HUES64 (cell line): ENCODE measurements at regions not wholly inside any gene's neighbourhood (a gene's known extent, or its start where the extent isn't known, plus 50 kb on each side); places are given as distances from the start of the nearest gene placed in this dataset.

ENCODE experiments used
- H3K27ac ChIP-seq: 2 replicates; pipeline ENCODE4 v1.7.0; 2013; ENCODE audit warnings: low read depth, low read length, inconsistent platforms
- H3K27me3 ChIP-seq: 2 replicates; pipeline ENCODE4 v1.6.1; 2013; ENCODE audit warnings: mild to moderate bottlenecking, low read length; ENCODE audit not compliant: insufficient read depth
- H3K36me3 ChIP-seq: 2 replicates; pipeline ENCODE4 v1.6.1; 2013; ENCODE audit warnings: mild to moderate bottlenecking, low read length; ENCODE audit not compliant: insufficient read depth
- H3K4me1 ChIP-seq: 2 replicates; pipeline ENCODE4 v1.6.1; 2013; ENCODE audit warnings: mild to moderate bottlenecking, low read length, moderate library complexity; ENCODE audit not compliant: insufficient read depth
- H3K4me3 ChIP-seq: 2 replicates; pipeline ENCODE4 v1.5.1; 2013; ENCODE audit warnings: mild to moderate bottlenecking, low read length, moderate library complexity
- H3K9ac ChIP-seq: 2 replicates; pipeline ENCODE4 v1.6.1; 2013; ENCODE audit warnings: mild to moderate bottlenecking, low read depth, low read length
- H3K9me3 ChIP-seq: 2 replicates; pipeline ENCODE4 v1.6.1; 2013; ENCODE audit warnings: low read depth, low read length; ENCODE audit not compliant: insufficient read depth
- WGBS: fragments of 150-250, 120-280 bp; methylation state at CpG from one replicate; pipeline ENCODE4 v1.1.7; 2013; ENCODE audit warnings: missing lambda C conversion rate; 5-methylcytosine and 5-hydroxymethylcytosine counted together

DNA sequence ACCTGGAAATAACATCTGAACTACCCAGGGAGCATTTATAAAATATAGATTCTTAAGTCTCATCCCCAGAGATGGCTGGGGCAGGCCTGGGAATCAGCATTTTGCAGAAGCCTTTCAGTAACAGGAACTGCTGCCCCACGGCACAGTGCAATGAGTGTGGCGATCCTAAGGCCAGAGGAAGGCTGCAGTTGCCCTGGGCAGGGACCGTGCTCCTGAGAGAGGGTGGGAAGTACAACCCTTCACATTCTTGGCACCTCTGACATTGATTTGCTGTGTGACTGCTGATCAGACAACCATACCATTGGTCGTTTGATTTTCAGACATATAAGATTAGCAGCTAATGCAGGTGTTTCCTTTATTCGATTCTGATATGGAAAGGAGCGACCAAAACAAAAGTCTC is 233.6 kb downstream of the STIM2 start:
- WGBS = 92% methylated on average over 6 of the region's 6 CpGs
- Histone ChIP-seq H3K4me1 (peaks cover 42% of the 10 kb centered on the region), H3K27ac (no peak overlapping the region), H3K27me3 (no peaks in the 10 kb centered on the region), H3K9me3 (no peaks in the 10 kb centered on the region), H3K36me3 (no peaks in the 10 kb centered on the region), H3K9ac (no peak overlapping the region), H3K4me3 (no peak overlapping the region)

GRCh38 chr4:27094783-27095182 is 234.1 kb downstream of the STIM2 start:
- peaks cover 41% of the 10 kb centered on the region for H3K4me1 ChIP-seq
- H3K27ac ChIP-seq = no peak overlapping the region; the same call in 1 of the 2 replicates
- H3K27me3 ChIP-seq = no peaks in the 10 kb centered on the region
- no peaks in the 10 kb centered on the region for H3K9me3 ChIP-seq
- 78% methylated on average over 2 of the region's 2 CpGs for WGBS
- no peak overlapping the region for H3K4me3 ChIP-seq
- no peaks in the 10 kb centered on the region for H3K36me3 ChIP-seq
- H3K9ac ChIP-seq = no peak overlapping the region

GRCh38 chr4:27096142-27096824 is 235.6 kb downstream of the STIM2 start:
- Histone ChIP-seq H3K9me3 (no peaks in the 10 kb centered on the region), H3K36me3 (no peaks in the 10 kb centered on the region), H3K27ac (peak overlapping the region; percentile 42; the same call in 1 of the 2 replicates), H3K9ac (no peak overlapping the region), H3K4me1 (peaks cover 26% of the 10 kb centered on the region), H3K4me3 (no peak overlapping the region), H3K27me3 (no peaks in the 10 kb centered on the region)
- WGBS = 60% methylated on average over 8 of the region's 9 CpGs

- peaks cover 25% of the 10 kb centered on the region; the same call in 1 of the 2 replicates for H3K4me1 ChIP-seq
- H3K9me3 ChIP-seq = no peaks in the 10 kb centered on the region
- H3K27me3 ChIP-seq = no peaks in the 10 kb centered on the region
- WGBS = 83% methylated on average over 1 of the region's 1 CpG
- no peak overlapping the region for H3K4me3 ChIP-seq
- no peak overlapping the region for H3K9ac ChIP-seq
- no peak overlapping the region for H3K27ac ChIP-seq
- H3K36me3 ChIP-seq = no peaks in the 10 kb centered on the region
These were observed 237.4 kb downstream of the STIM2 start for GRCh38 chr4:27098034-27098433.

- Histone ChIP-seq H3K4me3 (no peak overlapping the region), H3K4me1 (peaks cover 17% of the 10 kb centered on the region; the same call in 1 of the 2 replicates), H3K9ac (no peak overlapping the region), H3K36me3 (no peaks in the 10 kb centered on the region), H3K27me3 (no peaks in the 10 kb centered on the region), H3K9me3 (no peaks in the 10 kb centered on the region), H3K27ac (no peak overlapping the region)
- 90% methylated on average over 10 of the region's 10 CpGs for WGBS
These were observed 240.1 kb downstream of the STIM2 start for GRCh38 chr4:27100713-27101112.

DNA sequence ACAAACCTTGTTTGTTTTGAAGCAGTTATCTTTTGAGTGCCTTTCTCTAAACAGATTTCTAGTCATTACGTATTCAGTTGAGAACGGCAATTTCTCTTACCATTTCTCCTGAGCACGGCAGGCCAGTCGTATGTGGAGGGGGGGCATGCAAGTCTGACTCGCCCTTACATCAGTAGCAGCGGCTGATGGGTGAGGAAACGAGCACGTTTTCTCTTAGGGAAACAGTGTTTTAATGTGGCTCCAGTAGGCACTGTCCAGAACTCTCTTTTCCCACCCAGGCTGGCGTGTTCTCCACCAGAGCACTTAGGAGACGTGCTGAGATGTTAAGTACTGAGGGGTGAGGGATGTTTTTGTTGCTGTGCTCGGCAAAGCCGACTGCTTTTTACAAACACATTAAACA is 240.5 kb downstream of the STIM2 start:
- H3K9ac ChIP-seq = no peak overlapping the region
- WGBS = 73% methylated on average over 8 of the region's 12 CpGs
- no peaks in the 10 kb centered on the region for H3K9me3 ChIP-seq
- no peak overlapping the region for H3K4me3 ChIP-seq
- H3K36me3 ChIP-seq = no peaks in the 10 kb centered on the region
- H3K4me1 ChIP-seq = peaks cover 13% of the 10 kb centered on the region; the same call in 1 of the 2 replicates
- no peak overlapping the region for H3K27ac ChIP-seq
- H3K27me3 ChIP-seq = no peaks in the 10 kb centered on the region

DNA sequence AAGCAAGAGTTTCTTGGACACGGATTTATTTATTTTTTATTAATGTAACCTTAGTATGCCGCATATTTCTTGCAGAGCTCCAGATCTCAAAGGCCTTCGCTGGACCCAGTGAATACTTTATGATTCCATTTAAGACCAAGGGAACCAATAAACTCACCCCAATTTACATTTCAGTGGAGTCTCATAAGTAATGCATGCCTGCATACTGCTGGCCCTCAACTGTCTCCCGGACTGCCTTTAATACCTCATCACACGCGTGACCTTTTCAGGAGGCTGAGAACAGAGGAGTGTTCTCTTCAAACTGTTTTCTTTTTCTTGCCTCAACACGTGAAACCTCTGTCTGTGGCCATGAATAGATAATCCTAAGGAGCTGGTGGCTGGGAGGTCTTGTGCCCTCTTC is 240.9 kb downstream of the STIM2 start:
- Histone ChIP-seq H3K27me3 (no peaks in the 10 kb centered on the region), H3K4me3 (no peak overlapping the region), H3K9me3 (no peaks in the 10 kb centered on the region), H3K9ac (no peak overlapping the region), H3K36me3 (no peaks in the 10 kb centered on the region), H3K27ac (no peak overlapping the region), H3K4me1 (peaks cover 8% of the 10 kb centered on the region; the same call in 1 of the 2 replicates)
- WGBS = 89% methylated on average over 6 of the region's 7 CpGs

- H3K27me3 ChIP-seq = no peaks in the 10 kb centered on the region
- WGBS = 94% methylated on average over 2 of the region's 3 CpGs
- no peaks in the 10 kb centered on the region for H3K9me3 ChIP-seq
- no peak overlapping the region for H3K27ac ChIP-seq
- peaks cover 11% of the 10 kb centered on the region for H3K4me1 ChIP-seq
- no peaks in the 10 kb centered on the region for H3K36me3 ChIP-seq
- no peak overlapping the region for H3K4me3 ChIP-seq
- H3K9ac ChIP-seq = no peak overlapping the region
These were observed 251.0 kb downstream of the STIM2 start for GRCh38 chr4:27111627-27112026.

GRCh38 chr4:27112587-27112986 is 251.9 kb downstream of the STIM2 start:
- Histone ChIP-seq H3K27ac (no peak overlapping the region), H3K9me3 (no peaks in the 10 kb centered on the region), H3K4me1 (peaks cover 11% of the 10 kb centered on the region), H3K27me3 (no peaks in the 10 kb centered on the region), H3K36me3 (no peaks in the 10 kb centered on the region), H3K4me3 (no peak overlapping the region), H3K9ac (no peak overlapping the region)
- 98% methylated on average over 2 of the region's 3 CpGs for WGBS

GRCh38 chr4:27115221-27115620 is 254.6 kb downstream of the STIM2 start:
- no peak overlapping the region for H3K27ac ChIP-seq
- no peak overlapping the region for H3K4me3 ChIP-seq
- no peaks in the 10 kb centered on the region for H3K36me3 ChIP-seq
- no peaks in the 10 kb centered on the region for H3K9me3 ChIP-seq
- H3K9ac ChIP-seq = no peak overlapping the region
- WGBS = 75% methylated on average over 4 of the region's 4 CpGs
- H3K27me3 ChIP-seq = no peaks in the 10 kb centered on the region
- H3K4me1 ChIP-seq = peaks cover 11% of the 10 kb centered on the region

DNA sequence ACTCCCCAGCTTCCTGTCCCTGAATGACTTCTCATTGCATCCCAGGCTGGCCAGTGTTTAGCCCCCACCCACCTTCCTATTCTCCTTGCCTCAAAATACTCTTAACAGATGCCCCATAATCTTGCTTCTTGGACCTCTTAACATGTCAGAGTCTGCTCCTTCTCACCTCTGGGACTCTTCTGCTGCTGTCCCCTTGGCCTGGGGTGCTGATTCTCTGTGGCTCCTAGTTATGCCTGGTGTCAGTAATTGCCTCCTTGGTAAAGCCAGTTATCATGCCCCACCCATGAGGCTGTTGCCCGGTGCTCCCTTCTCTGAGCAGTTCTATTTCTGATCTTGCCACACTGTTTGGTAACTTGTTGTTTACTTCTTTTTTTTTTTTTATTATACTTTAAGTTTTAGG is 256.8 kb downstream of the STIM2 start:
- Histone ChIP-seq H3K27me3 (no peaks in the 10 kb centered on the region), H3K9ac (no peak overlapping the region), H3K36me3 (no peaks in the 10 kb centered on the region), H3K9me3 (no peaks in the 10 kb centered on the region), H3K4me1 (peaks cover 25% of the 10 kb centered on the region), H3K4me3 (no peak overlapping the region), H3K27ac (no peak overlapping the region)
- WGBS = 100% methylated on average over 1 of the region's 1 CpG

DNA sequence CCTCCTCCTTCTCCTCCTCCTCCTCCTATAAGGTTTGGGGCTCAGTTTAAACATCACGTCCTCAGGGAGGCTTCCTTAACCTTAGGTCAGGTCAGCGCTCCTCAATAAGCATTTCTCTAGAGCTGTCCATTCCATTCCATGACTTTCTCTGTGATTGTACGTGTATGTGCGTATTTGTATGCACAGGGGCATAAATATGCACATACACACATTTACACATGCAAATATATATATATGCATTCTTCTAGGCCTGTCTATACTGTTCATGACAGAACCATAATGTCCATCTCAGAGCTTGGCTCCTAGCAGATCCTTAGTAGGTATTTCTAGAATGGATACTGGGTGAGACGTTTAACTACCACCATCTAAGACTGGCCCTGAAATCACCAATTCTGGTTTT is 258.6 kb downstream of the STIM2 start:
- Histone ChIP-seq H3K36me3 (no peaks in the 10 kb centered on the region), H3K4me1 (peaks cover 37% of the 10 kb centered on the region), H3K4me3 (no peak overlapping the region), H3K9me3 (no peaks in the 10 kb centered on the region), H3K27ac (no peak overlapping the region), H3K9ac (no peak overlapping the region), H3K27me3 (no peaks in the 10 kb centered on the region)
- WGBS = 95% methylated on average over 5 of the region's 5 CpGs
